HG03432 (cell line): ENCODE measurements at regions not wholly inside any gene's neighbourhood (a gene's known extent, or its start where the extent isn't known, plus 50 kb on each side); places are given as distances from the start of the nearest gene placed in this dataset.

Experiments used
- ATAC-seq: cut with Tn5 transposase; IDR thresholded peaks from one replicate; pipeline ENCODE4 v1.9.1; 2021; ENCODE audit warnings: mild to moderate bottlenecking, moderate library complexity; ENCODE audit not compliant: unreplicated experiment

- ATAC-seq, result no peak
Observed at GRCh38 chr5:159525117-159525516, 194.8 kb upstream of the IL12B start.

GRCh38 chr5:159527546-159528254, 197.4 kb upstream of the IL12B start:
- peak; percentile 48 for ATAC-seq

GRCh38 chr5:159531554-159532105, 201.3 kb upstream of the IL12B start:
- ATAC-seq, result no peak

- no peak for ATAC-seq
Observed at GRCh38 chr5:159533197-159533596, 202.9 kb upstream of the IL12B start.

GRCh38 chr5:159536166-159536565, 205.9 kb upstream of the IL12B start:
- ATAC-seq, result no peak

GRCh38 chr5:159536646-159537045, 206.4 kb upstream of the IL12B start:
- ATAC-seq, result no peak

- no peak for ATAC-seq
Observed at GRCh38 chr5:159539678-159540077, 209.4 kb upstream of the IL12B start.

GRCh38 chr5:159543326-159543725, 213.0 kb upstream of the IL12B start:
- ATAC-seq, result no peak

- no peak for ATAC-seq
Observed at GRCh38 chr5:159545156-159545555, 214.9 kb upstream of the IL12B start.

GRCh38 chr5:159547466-159548195, 217.3 kb upstream of the IL12B start:
- no peak for ATAC-seq

GRCh38 chr5:159548517-159548916, 218.2 kb upstream of the IL12B start:
- no peak for ATAC-seq

GRCh38 chr5:159549046-159549445, 218.8 kb upstream of the IL12B start:
- ATAC-seq, result no peak

GRCh38 chr5:159550951-159551350, 220.7 kb upstream of the IL12B start:
- ATAC-seq, result no peak

- ATAC-seq, result no peak
Observed at GRCh38 chr5:159552751-159553150, 222.5 kb upstream of the IL12B start.

- no peak for ATAC-seq
Observed at GRCh38 chr5:159553792-159554191, 223.5 kb upstream of the IL12B start.

GRCh38 chr5:159555084-159555483, 224.8 kb upstream of the IL12B start:
- ATAC-seq, result no peak

- no peak for ATAC-seq
Observed at GRCh38 chr5:159559337-159559736, 229.1 kb upstream of the IL12B start.

GRCh38 chr5:159560088-159560487, 229.8 kb upstream of the IL12B start:
- no peak for ATAC-seq

GRCh38 chr5:159564031-159564430, 233.7 kb upstream of the IL12B start:
- ATAC-seq, result no peak

- no peak for ATAC-seq
Observed at GRCh38 chr5:159566832-159567231, 236.5 kb upstream of the IL12B start.

- ATAC-seq, result no peak
Observed at GRCh38 chr5:159567461-159567860, 237.2 kb upstream of the IL12B start.
